NCI-H1930 (cell line): ENCODE measurements at regions not wholly inside any gene's neighbourhood (a gene's known extent, or its start where the extent isn't known, plus 50 kb on each side); places are given as distances from the start of the nearest gene placed in this dataset.

Experiments
- DNase-seq, 2 experiments: peaks; one replicate each; lab custom pipeline; 2025; lab: John Stamatoyannopoulos, UW

DNA sequence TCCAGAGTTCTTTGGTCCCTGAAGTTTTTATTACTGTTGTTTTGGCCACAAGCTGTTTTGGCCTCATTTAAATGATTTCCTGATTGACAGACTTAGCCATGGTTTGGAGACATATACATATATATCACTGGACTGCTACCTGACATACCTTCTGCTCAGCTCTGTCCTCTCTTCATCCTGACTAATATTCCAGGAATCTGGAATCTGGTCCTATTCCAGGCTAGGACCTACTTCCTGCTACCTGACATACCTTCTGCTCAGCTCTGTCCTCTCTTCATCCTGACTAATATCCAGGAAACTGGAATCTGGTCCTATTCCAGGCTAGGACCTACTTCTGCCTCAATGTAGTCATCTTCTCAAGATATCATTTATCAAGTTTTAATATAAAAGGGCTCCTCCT, 724.4 kb upstream of the ROBO1 start:
- DNase-seq, result no peak

- no peak for DNase-seq
Observed at GRCh38 chr3:80472961-80473360, 705.2 kb upstream of the ROBO1 start.

DNA sequence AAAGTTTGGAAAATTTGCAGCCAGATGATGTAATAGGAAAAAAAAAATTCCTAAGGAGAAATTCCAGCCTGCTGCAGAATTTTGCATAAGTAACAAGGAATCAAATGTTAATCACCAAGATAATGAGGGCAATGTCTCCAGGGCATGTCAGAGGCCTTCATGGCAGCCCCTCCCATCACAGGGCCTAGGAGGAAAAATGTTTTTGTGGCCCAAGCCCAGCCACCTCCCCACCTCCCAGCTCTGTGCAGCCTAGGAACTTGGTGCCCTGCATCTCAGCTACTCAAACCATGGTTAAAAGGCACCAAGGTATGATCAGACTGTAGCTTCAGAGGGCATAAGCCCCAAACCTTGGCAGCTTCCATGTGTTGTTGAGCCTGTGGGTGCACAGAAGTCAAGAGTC, 704.7 kb upstream of the ROBO1 start:
- no peak for DNase-seq

DNA sequence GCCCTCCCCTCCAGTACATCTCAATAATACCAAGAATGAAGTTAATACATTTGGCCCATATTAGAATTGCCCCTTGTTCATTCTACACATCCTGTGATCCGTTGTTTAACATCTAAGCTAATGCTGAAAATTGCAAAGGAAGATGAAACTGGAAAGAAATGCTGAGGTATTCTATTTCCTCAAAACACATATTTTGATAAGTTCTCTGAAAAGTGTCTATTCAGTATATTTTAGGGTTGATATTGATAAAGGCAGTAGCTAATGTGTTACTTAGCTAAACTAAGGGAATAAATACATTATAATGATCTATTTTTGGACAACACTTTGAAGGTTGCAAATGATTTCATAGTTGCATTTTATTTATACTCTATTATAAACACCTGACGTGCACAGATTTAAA, 702.6 kb upstream of the ROBO1 start:
- DNase-seq, result no peak

GRCh38 chr3:80465746-80466145, 697.9 kb upstream of the ROBO1 start:
- DNase-seq, result no peak

GRCh38 chr3:80451393-80451792, 683.6 kb upstream of the ROBO1 start:
- no peak for DNase-seq

- DNase-seq, result no peak
Observed at GRCh38 chr3:80445641-80446040, 677.8 kb upstream of the ROBO1 start.

DNA sequence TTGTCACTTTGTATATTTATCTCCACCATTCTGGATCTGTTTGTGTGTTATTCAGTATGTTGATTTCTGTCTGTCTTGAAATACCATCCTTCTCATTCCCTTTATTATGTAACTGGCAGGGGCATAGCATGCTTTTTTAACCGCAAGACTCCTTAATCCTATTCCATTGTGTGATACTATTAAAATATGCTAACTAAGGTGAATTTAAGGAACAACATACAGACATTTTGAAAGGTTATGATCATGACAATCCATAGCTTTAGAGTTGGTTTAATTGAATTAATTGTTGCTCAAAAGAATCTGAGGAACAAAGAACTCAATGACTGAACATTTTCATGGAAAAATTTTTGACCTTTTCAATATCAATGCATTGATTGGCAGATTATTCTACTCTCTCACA, 677.3 kb upstream of the ROBO1 start:
- DNase-seq, result no peak

DNA sequence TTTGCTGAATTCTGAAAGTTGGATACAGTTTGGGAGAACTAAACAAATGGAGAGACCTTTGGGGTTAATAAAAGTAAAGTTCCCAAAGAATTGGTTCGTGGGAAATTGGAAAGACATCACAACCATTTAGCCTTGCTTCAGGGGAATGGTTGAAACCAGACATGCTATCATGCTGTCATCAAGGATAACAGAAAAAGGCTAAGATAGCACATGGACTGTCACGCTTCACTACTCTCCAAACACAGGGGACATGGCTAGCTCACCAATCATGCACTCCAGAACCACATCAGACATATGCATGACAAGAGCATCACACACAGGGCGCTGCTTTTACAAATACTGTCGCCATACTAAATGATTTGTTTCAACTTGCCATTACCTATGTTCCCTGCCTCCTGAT, 671.7 kb upstream of the ROBO1 start:
- peak in 1 of 2 experiments; percentile 10 for DNase-seq

- DNase-seq, result no peak
Observed at GRCh38 chr3:80434366-80434765, 666.6 kb upstream of the ROBO1 start.

DNA sequence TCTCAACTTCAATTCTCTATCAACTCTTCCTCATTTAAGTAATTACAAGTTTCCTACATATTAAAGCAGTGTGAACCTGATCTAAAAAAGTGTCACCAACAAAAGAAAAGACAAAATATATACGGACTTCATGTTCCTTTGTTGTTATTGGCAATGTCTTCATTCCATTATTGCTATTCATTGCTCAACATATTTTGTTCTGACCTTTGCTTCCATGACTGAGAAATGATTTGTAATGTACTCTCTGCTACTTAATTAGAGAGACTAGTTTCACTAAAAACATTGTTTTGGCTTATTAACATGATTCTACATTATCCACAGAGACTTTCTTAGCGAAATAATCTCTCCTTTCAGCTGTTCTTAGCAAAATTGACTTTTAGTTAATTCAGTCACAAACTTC, 657.2 kb upstream of the ROBO1 start:
- no peak for DNase-seq

DNA sequence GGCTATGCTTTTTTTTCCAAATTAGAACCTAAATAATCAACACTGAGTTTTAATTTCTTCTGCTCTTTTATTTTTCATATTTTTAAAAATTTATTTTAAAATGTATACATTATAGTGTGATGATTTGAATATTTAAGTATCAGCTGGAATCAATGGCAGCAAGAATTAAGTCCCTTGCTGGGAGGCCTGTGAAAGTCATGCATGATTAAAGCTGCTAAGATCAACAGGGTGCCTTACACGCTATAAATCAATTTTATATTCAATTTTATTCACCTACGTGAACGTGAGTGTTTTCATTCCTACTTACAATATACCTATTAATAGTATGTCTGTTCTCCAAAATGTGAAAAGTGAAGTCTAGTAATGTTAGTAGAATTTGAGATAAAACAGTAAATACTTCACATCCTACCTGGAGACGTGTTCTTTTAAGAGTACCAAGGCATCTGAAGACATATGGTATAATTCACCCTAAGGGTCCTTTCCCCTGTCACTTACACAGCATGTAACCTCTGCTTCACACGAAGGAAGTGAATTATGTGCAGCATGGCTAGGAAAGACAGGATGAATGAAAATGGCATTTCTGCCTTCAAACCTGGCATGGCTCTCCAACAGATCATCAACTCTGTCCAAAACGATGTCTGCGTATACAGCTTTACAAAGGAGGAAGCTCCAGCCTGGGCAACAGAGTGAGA, 640.4 kb upstream of the ROBO1 start:
- no peak for DNase-seq

- DNase-seq, result no peak
Observed at GRCh38 chr3:80405618-80406017, 637.8 kb upstream of the ROBO1 start.

DNA sequence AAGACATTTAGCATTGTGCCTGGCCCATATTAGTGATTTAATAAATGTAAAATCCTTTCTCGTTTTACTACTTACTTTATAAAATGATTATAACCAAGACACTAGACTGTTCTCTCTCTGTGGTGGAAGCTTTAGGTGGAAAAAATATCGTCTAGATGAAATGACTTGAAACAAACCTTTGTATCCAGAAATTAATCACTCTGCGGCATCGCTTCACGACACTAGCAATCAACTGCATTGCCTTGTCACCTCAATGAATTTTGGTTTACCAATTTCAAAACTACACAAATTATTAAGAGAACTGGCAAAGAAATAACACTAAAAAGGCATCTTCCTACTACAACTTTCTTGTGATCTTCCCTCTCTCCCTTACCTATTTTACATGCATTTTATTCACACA, 627.2 kb upstream of the ROBO1 start:
- DNase-seq, result no peak

GRCh38 chr3:80391573-80391972, 623.8 kb upstream of the ROBO1 start:
- DNase-seq, result no peak

GRCh38 chr3:80384811-80385210, 617.0 kb upstream of the ROBO1 start:
- no peak for DNase-seq

GRCh38 chr3:80374423-80374822, 606.6 kb upstream of the ROBO1 start:
- no peak for DNase-seq

- no peak for DNase-seq
Observed at GRCh38 chr3:80368616-80369015, 600.8 kb upstream of the ROBO1 start.

DNA sequence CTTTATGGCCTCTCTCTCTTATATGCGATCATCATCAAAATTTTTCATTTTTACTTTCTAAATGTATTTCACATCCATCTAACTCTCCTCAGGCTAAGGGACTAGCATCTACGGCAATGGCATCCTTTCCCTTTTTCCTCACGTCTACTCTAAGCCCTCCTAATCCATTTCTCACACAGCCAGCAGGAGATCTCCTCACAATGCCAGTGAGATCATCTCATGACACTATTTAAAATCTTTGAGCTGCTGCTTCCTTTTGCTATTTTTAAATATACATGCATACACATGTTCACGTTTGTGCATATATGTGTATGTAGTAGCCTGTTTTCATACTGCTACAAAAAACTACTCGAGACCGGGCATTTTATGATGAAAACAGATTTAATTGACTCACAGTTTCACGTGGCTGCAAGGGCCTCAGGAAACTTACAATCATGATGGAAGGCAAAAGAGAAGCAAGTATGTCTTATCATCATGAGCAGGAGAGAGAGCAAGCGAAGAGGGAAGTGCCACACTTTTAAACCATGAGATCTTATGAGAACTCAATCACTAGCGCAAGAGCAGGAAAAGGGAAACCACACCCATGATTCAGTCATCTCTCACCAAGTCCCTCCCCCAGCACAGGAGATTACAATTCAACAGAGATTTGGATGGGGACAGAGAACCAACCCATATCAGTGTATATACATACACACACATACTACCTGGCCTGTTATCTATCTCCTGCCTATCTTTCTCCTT, 599.2 kb upstream of the ROBO1 start:
- no peak for DNase-seq

DNA sequence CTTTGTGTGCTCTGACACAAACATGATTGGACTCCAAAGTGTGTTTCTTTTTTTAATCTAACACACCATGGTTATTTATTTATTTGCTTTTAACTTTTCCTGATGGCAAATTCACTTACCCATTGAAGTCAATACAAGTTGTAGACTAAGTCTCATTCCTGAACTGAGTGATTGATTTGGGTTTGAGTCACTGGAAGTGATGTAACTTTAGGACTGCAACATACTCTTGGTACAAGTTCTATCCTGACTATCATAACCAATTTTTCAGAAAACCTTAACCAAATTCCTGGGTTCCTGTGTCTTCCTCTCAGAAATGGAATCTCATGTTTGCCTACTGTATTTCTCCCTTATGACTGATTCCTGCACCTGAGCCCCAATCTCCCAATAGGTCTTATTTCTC, 590.0 kb upstream of the ROBO1 start:
- no peak for DNase-seq

GRCh38 chr3:80355144-80355543, 587.3 kb upstream of the ROBO1 start:
- DNase-seq, result no peak

GRCh38 chr3:80351201-80351600, 583.4 kb upstream of the ROBO1 start:
- DNase-seq, result no peak

GRCh38 chr3:80350771-80351170, 583.0 kb upstream of the ROBO1 start:
- no peak for DNase-seq

DNA sequence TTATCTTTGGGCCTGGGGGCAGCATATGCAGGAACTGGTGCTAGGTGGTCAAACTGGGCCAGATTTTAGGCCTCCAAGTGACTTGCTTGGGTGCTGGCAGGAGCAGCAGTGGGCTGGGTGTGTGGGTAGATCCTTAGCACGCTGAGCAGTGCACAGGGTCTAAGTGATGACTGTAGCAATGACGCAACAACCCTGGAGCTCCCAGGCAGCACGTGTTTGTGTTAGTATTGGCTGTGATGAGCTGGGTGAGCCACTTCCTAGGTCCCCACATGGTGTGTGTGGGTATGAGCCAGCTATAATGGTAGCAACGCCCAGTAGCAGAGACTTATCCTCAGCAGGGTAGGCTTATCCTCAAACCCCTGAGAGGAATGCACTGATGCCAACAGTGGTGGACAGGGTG, 570.6 kb upstream of the ROBO1 start:
- no peak for DNase-seq
